T-helper 17 cell (primary cell): ENCODE measurements at regions not wholly inside any gene's neighbourhood (a gene's known extent, or its start where the extent isn't known, plus 50 kb on each side); places are given as distances from the start of the nearest gene placed in this dataset.

Experiments
- ATAC-seq: fragments of 150-1000 bp; cut with Tn5 transposase; 2 replicates; pipeline ENCODE4 v1.10.0; 2021; ENCODE audit warnings: mild to moderate bottlenecking, moderate library complexity
- DNase-seq, 3 donors: peaks; one replicate each; pipeline versions ENCODE4 v3.0.0 to v3.0.0-alpha.2; 2020 to 2021
- H3K9me3 ChIP-seq: one replicate; pipeline ENCODE4 v1.7.0; 2013; ENCODE audit warnings: low read length, mild to moderate bottlenecking; ENCODE audit not compliant: control insufficient read depth, poor library complexity, severe bottlenecking
- H3K27ac Mint-ChIP-seq: one replicate; pipeline ENCODE4 v1.8.0; 2022; ENCODE audit warnings: mild to moderate bottlenecking, moderate library complexity, mixed read lengths
- H3K27me3 Mint-ChIP-seq: one replicate; pipeline ENCODE4 v1.8.0; 2022; ENCODE audit warnings: mixed read lengths
- H3K36me3 Mint-ChIP-seq: one replicate; pipeline ENCODE4 v1.8.0; 2022; ENCODE audit warnings: low read depth, mixed read lengths
- H3K4me1 Mint-ChIP-seq: one replicate; pipeline ENCODE4 v1.8.0; 2022; ENCODE audit warnings: mild to moderate bottlenecking, mixed read lengths
- H3K4me3 Mint-ChIP-seq: one replicate; pipeline ENCODE4 v1.8.0; 2022; ENCODE audit warnings: mild to moderate bottlenecking, moderate library complexity, mixed read lengths

DNA sequence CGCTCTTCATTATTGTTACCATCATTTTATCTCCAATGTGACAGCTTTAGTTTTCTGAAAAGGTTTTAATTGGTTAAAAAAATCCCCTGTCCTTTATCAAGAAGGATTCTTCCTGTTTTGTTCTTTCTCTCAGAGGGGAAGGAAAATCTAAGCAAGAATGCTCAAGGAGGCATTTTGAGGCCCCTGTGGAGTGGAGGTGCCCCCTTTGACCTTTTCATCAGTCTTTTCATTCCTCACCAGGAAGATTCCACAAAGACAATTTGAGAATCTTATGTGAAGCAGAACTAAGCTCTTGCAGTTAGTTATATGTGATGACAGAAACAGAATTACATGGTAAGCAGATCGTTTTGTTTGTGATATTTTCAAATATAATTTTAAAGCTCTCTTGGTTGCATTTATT, 489.6 kb downstream of the MAN2A1 start:
- no peak for ATAC-seq
- H3K27me3 Mint-ChIP-seq: no peaks in the 10 kb centered on the region
- H3K36me3 Mint-ChIP-seq: no peaks in the 10 kb centered on the region

GRCh38 chr5:110194191-110194590, 504.5 kb downstream of the MAN2A1 start:
- no peak overlapping the region for H3K27ac Mint-ChIP-seq
- no peak for DNase-seq
- H3K36me3 Mint-ChIP-seq: no peaks in the 10 kb centered on the region
- no peak for ATAC-seq
- no peak overlapping the region for H3K4me3 Mint-ChIP-seq
- no peaks in the 10 kb centered on the region for H3K9me3 ChIP-seq
- H3K4me1 Mint-ChIP-seq: no peaks in the 10 kb centered on the region
- H3K27me3 Mint-ChIP-seq: no peaks in the 10 kb centered on the region

More for the DNA sequence above, 489.6 kb downstream of the MAN2A1 start:
- no peaks in the 10 kb centered on the region for H3K4me1 Mint-ChIP-seq
- H3K4me3 Mint-ChIP-seq: no peak overlapping the region
- DNase-seq: no peak
- no peak overlapping the region for H3K27ac Mint-ChIP-seq
- H3K9me3 ChIP-seq: no peaks in the 10 kb centered on the region

- no peak overlapping the region for H3K4me3 Mint-ChIP-seq
- H3K4me1 Mint-ChIP-seq: no peaks in the 10 kb centered on the region
- no peaks in the 10 kb centered on the region for H3K9me3 ChIP-seq
- H3K27ac Mint-ChIP-seq: no peak overlapping the region
- no peak for ATAC-seq
- no peaks in the 10 kb centered on the region for H3K36me3 Mint-ChIP-seq
- H3K27me3 Mint-ChIP-seq: no peaks in the 10 kb centered on the region
- no peak for DNase-seq
Observed at GRCh38 chr5:110195288-110195687, 505.6 kb downstream of the MAN2A1 start.

DNA sequence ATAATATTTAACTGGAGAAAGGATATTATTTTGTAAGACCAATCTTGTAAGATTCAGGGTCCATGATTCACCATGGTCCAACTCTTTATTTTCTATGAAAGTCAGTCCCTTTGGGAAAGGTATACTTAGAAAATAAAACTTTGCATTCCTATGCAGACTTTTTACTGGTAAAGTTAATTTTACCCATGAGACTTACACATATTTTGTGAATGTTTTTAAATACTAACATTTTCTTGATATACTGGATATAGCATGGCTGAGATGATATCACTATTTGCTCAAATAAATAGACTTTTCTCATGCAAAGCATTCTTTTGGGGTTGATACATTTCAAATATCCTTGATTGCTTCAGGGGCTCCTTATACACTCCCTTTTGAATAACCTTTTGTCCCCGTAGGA, 512.1 kb downstream of the MAN2A1 start:
- Mint-ChIP-seq H3K27ac (no peak overlapping the region), H3K4me1 (no peaks in the 10 kb centered on the region), H3K27me3 (no peaks in the 10 kb centered on the region), H3K36me3 (no peaks in the 10 kb centered on the region), H3K4me3 (no peak overlapping the region)
- DNase-seq (no peak), ATAC-seq (no peak)
- no peaks in the 10 kb centered on the region for H3K9me3 ChIP-seq

DNA sequence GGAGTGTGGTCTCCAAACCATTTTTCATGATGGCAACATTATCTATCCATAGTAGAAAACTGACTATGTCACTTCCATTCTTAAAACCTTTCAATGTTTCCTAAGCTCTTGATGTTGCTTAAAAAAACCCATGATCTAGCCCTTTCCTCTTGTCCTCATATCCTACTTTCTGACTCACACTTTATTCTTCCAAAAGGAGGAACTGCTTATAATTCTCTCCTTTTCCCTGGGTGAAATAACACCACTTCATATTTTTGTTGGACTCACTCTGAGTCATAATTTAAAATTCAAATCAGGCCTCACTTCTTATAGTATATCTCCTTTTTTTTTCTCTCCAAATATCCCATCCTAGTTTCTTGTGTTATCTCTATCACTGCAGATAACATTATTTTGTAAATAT, 513.9 kb downstream of the MAN2A1 start:
- Mint-ChIP-seq H3K36me3 (no peaks in the 10 kb centered on the region), H3K4me1 (no peaks in the 10 kb centered on the region), H3K4me3 (no peak overlapping the region), H3K27me3 (no peaks in the 10 kb centered on the region), H3K27ac (no peak overlapping the region)
- DNase-seq: no peak
- no peaks in the 10 kb centered on the region for H3K9me3 ChIP-seq
- no peak for ATAC-seq

DNA sequence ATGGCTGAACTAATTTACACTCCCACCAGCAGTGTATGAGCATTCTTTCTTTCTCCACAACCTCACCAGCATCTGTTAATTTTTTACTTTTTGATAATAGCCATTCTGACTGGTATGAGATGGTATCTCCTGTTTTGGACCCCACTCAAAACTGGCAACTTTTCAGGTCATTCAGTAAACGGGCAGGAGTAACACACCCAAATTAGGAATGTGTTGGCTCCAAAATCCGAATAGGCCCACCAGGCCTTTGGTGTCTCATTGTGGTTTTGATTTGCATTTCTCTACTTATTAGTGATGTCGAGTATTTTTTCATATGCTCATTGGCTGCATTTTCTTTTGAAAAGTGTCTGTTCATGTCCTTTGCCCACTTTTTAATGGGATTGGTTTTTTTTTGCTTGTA, 517.1 kb downstream of the TMEM232 start:
- H3K4me1 Mint-ChIP-seq: no peaks in the 10 kb centered on the region
- H3K9me3 ChIP-seq: no peaks in the 10 kb centered on the region
- H3K27ac Mint-ChIP-seq: no peak overlapping the region
- no peak for DNase-seq
- no peak overlapping the region for H3K4me3 Mint-ChIP-seq
- no peaks in the 10 kb centered on the region for H3K36me3 Mint-ChIP-seq
- ATAC-seq: no peak
- H3K27me3 Mint-ChIP-seq: no peaks in the 10 kb centered on the region

DNA sequence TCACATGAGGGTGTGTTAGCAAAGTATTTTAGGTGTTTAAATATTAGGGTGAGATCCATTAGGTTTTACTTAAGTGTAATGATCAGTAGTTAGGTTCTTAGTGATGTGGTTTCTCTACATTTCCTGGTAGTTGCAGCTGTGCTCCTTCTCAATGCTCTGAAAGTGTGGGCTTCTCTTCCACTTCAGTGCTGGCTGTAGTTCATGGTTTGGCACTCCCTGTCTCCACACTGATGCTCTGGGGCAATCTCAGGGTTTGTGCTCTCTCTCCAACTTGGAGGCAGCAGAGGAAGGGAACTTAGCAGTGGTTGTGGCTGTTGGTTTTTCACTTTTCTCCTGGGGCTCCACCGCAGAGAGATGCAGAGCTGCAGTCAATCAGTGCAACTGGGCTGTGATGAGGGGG, 507.5 kb downstream of the TMEM232 start:
- no peak for DNase-seq
- no peaks in the 10 kb centered on the region for H3K4me1 Mint-ChIP-seq
- no peak overlapping the region for H3K4me3 Mint-ChIP-seq
- no peaks in the 10 kb centered on the region for H3K36me3 Mint-ChIP-seq
- no peak for ATAC-seq
- no peaks in the 10 kb centered on the region for H3K9me3 ChIP-seq
- no peaks in the 10 kb centered on the region for H3K27me3 Mint-ChIP-seq
- no peak overlapping the region for H3K27ac Mint-ChIP-seq

DNA sequence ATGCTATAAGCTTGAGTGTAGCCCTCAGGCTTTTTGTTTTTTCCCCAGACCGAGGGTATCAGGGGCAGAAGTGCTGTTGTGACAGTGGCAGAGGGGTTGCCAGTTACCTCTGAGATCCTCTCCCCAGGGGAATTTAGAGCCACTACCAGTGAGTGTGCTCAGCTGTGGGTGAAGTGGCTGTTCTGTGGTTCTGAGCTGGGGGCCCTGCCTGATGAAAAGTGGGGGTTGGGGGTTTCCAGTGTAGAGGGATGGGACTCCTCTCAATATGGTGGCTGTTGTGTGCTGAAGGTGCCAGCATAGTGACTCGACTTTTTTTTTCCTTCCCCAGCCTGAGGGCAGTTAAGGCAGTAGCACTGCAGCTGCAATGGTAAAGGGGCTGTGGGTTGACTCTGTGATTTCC, 506.7 kb downstream of the TMEM232 start:
- no peak for ATAC-seq
- DNase-seq: no peak
- Mint-ChIP-seq H3K4me1 (no peaks in the 10 kb centered on the region), H3K27me3 (no peaks in the 10 kb centered on the region), H3K36me3 (no peaks in the 10 kb centered on the region), H3K27ac (no peak overlapping the region), H3K4me3 (no peak overlapping the region)
- no peaks in the 10 kb centered on the region for H3K9me3 ChIP-seq

- H3K36me3 Mint-ChIP-seq: no peaks in the 10 kb centered on the region
- H3K27me3 Mint-ChIP-seq: no peaks in the 10 kb centered on the region
- no peak overlapping the region for H3K27ac Mint-ChIP-seq
- DNase-seq (no peak), ATAC-seq (no peak)
- H3K4me1 Mint-ChIP-seq: no peaks in the 10 kb centered on the region
- no peaks in the 10 kb centered on the region for H3K9me3 ChIP-seq
- no peak overlapping the region for H3K4me3 Mint-ChIP-seq
Observed at GRCh38 chr5:110221036-110221435, 505.4 kb downstream of the TMEM232 start.

- H3K4me3 Mint-ChIP-seq: no peak overlapping the region
- no peak for DNase-seq
- H3K9me3 ChIP-seq: no peaks in the 10 kb centered on the region
- no peak overlapping the region for H3K27ac Mint-ChIP-seq
- ATAC-seq: no peak
- no peaks in the 10 kb centered on the region for H3K4me1 Mint-ChIP-seq
- H3K36me3 Mint-ChIP-seq: no peaks in the 10 kb centered on the region
- no peaks in the 10 kb centered on the region for H3K27me3 Mint-ChIP-seq
Observed at GRCh38 chr5:110224050-110224449, 502.4 kb downstream of the TMEM232 start.

- H3K4me1 Mint-ChIP-seq: no peaks in the 10 kb centered on the region
- H3K27me3 Mint-ChIP-seq: no peaks in the 10 kb centered on the region
- no peaks in the 10 kb centered on the region for H3K36me3 Mint-ChIP-seq
- DNase-seq (no peak), ATAC-seq (no peak)
- no peaks in the 10 kb centered on the region for H3K9me3 ChIP-seq
- no peak overlapping the region for H3K4me3 Mint-ChIP-seq
- no peak overlapping the region for H3K27ac Mint-ChIP-seq
Observed at GRCh38 chr5:110225949-110226348, 500.5 kb downstream of the TMEM232 start.

DNA sequence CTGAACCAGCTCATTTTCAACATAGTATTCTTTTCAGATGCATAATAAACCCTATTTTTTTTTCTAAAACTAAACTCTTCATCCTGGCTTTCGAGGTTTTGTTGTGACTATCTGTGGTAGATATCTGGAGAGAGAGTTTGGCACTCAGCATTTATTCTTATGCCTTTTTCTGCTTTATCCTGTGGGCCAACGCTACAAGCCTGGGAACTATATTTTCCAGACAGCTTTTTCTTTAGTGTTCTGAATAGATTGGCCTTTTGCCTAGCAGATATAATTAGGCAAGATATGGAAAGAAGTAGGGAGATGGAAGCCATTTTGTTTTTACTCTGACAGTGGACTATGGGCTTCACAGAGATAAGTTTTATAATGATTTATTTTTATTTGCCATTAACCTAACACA, 486.7 kb downstream of the TMEM232 start:
- H3K27ac Mint-ChIP-seq: no peak overlapping the region
- DNase-seq (no peak), ATAC-seq (no peak)
- H3K36me3 Mint-ChIP-seq: no peaks in the 10 kb centered on the region
- H3K27me3 Mint-ChIP-seq: no peaks in the 10 kb centered on the region
- H3K4me1 Mint-ChIP-seq: no peaks in the 10 kb centered on the region
- no peak overlapping the region for H3K4me3 Mint-ChIP-seq
- H3K9me3 ChIP-seq: no peaks in the 10 kb centered on the region

DNA sequence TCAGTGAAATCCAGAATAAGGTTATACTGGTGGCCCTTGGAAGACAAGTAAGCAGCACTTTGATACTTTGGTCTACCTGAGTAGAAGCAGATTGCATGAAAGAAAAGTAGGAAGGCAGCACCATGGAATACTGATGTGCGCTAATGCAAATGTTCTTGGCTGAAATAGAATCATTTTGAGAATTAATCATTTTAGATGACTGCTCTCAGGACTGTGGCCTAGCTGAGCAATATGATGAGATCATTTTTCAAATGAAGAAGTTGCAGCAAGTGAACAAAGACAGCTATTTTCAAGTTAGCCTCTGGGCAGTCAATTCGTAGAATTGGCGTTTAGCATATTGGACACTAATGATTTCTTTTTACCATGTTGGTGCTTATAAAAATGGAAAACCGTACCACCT, 483.5 kb downstream of the TMEM232 start:
- no peaks in the 10 kb centered on the region for H3K27me3 Mint-ChIP-seq
- DNase-seq (no peak), ATAC-seq (no peak)
- H3K4me3 Mint-ChIP-seq: no peak overlapping the region
- H3K9me3 ChIP-seq: no peaks in the 10 kb centered on the region
- no peak overlapping the region for H3K27ac Mint-ChIP-seq
- no peaks in the 10 kb centered on the region for H3K4me1 Mint-ChIP-seq
- no peaks in the 10 kb centered on the region for H3K36me3 Mint-ChIP-seq

- Mint-ChIP-seq H3K4me3 (no peak overlapping the region), H3K27me3 (peaks cover 9% of the 10 kb centered on the region), H3K27ac (no peak overlapping the region), H3K4me1 (no peaks in the 10 kb centered on the region), H3K36me3 (no peaks in the 10 kb centered on the region)
- no peak for ATAC-seq
- DNase-seq: no peak
- no peaks in the 10 kb centered on the region for H3K9me3 ChIP-seq
Observed at GRCh38 chr5:110248921-110249320, 477.6 kb downstream of the TMEM232 start.

GRCh38 chr5:110250355-110250754, 476.1 kb downstream of the TMEM232 start:
- Mint-ChIP-seq H3K4me3 (no peak overlapping the region), H3K27me3 (peaks cover 9% of the 10 kb centered on the region), H3K36me3 (no peaks in the 10 kb centered on the region), H3K27ac (no peak overlapping the region), H3K4me1 (no peaks in the 10 kb centered on the region)
- DNase-seq: no peak
- no peaks in the 10 kb centered on the region for H3K9me3 ChIP-seq
- no peak for ATAC-seq
